Common myeloid progenitor, CD34-positive (primary cell): ENCODE measurements at regions not wholly inside any gene's neighbourhood (a gene's known extent, or its start where the extent isn't known, plus 50 kb on each side); places are given as distances from the start of the nearest gene placed in this dataset.

Experiments used
- CTCF ChIA-PET: fragments of 350-600 bp; sonication (Branson Sonifier 250); formaldehyde crosslinking; loops from one replicate; lab custom pipeline; 2021; ENCODE audit warnings: antibody characterized with exemption; lab: Charles Lee
- POLR2A ChIA-PET: fragments of 350-600 bp; sonication (Branson Sonifier 250); formaldehyde crosslinking; loops from one replicate; lab custom pipeline; 2021; ENCODE audit warnings: antibody characterized with exemption; lab: Charles Lee
- DNase-seq, 3 donors: peaks; one replicate each; pipeline versions ENCODE4 v3.0.0 to v3.0.0-alpha.2; 2013
- H3K27ac ChIP-seq, 2 experiments: 1 replicate in 1 of 2; 2 replicates in 1 of 2; pipeline ENCODE4 v1.7.0; 2013; ENCODE audit warnings: inconsistent platforms in 2 of 2, low read length in 2 of 2, mild to moderate bottlenecking in 2 of 2, low read depth in 1 of 2, moderate library complexity in 1 of 2; ENCODE audit not compliant: severe bottlenecking in 2 of 2, insufficient read depth in 1 of 2, poor library complexity in 1 of 2
- H3K27me3 ChIP-seq, 5 experiments: replicated peaks in 2 of 5; 1 replicate in 3 of 5; 2 replicates in 2 of 5; pipeline versions ENCODE4 v1.6.1 to v1.7.0; 2013; ENCODE audit warnings: low read length in 4 of 5, mild to moderate bottlenecking in 2 of 5, moderate library complexity in 2 of 5, inconsistent platforms in 1 of 5; ENCODE audit not compliant: insufficient read depth in 5 of 5, control insufficient read depth in 4 of 5
- H3K36me3 ChIP-seq, 4 experiments: 1 replicate in 2 of 4; 2 replicates in 2 of 4; pipeline versions ENCODE4 v1.6.1 to v1.7.0; 2013; ENCODE audit warnings: low read length in 3 of 4, control low read depth in 1 of 4, mild to moderate bottlenecking in 1 of 4; ENCODE audit not compliant: control insufficient read depth in 4 of 4, insufficient read depth in 4 of 4
- H3K4me1 ChIP-seq, 4 experiments: 1 replicate in 3 of 4; 2 replicates in 1 of 4; pipeline versions ENCODE4 v1.6.1 to v1.7.1; 2013; ENCODE audit warnings: low read length in 3 of 4, mild to moderate bottlenecking in 3 of 4, control low read depth in 1 of 4, inconsistent platforms in 1 of 4, moderate library complexity in 1 of 4; ENCODE audit not compliant: control insufficient read depth in 4 of 4, insufficient read depth in 4 of 4; ENCODE audit errors: control extremely low read depth in 1 of 4
- H3K4me3 ChIP-seq, 7 experiments: 1 replicate in 4 of 7; 2 replicates in 3 of 7; pipeline versions ENCODE4 v1.5.1 to v1.7.0; 2013; ENCODE audit warnings: mild to moderate bottlenecking in 7 of 7, low read length in 6 of 7, moderate library complexity in 6 of 7, inconsistent platforms in 2 of 7, low read depth in 2 of 7, control low read depth in 1 of 7; ENCODE audit not compliant: insufficient read depth in 4 of 7, control insufficient read depth in 1 of 7; ENCODE audit errors: extremely low read depth in 1 of 7
- H3K9me3 ChIP-seq, 5 experiments: 1 replicate in 4 of 5; 2 replicates in 1 of 5; pipeline versions ENCODE4 v1.6.1 to v1.7.1; 2013; ENCODE audit warnings: low read length in 4 of 5, mild to moderate bottlenecking in 2 of 5, inconsistent platforms in 1 of 5, low read depth in 1 of 5, moderate library complexity in 1 of 5; ENCODE audit not compliant: control insufficient read depth in 4 of 5, insufficient read depth in 2 of 5; ENCODE audit errors: control extremely low read depth in 1 of 5
- WGBS: methylation state at CpG from one replicate; pipeline ENCODE4 v1.1.5; 2013; ENCODE audit not compliant: insufficient coverage; 5-methylcytosine and 5-hydroxymethylcytosine counted together

- no peak overlapping the region for H3K27ac ChIP-seq
- H3K4me3 ChIP-seq = peak overlapping the region; percentile 66 to 88 (median 78)
- 0% methylated on average over 43 of the region's 63 CpGs for WGBS
- CTCF ChIA-PET = interaction anchor here (0.7 to 7.8 kb wide), 26 partner anchors 12 to 1024 kb away, joined by 3 to 56 read pairs (median 4); partner anchors contain the start of gene ZNF438
- H3K4me1 ChIP-seq = peaks cover 0 to 38% (median 32%) of the 10 kb centered on the region in 4 experiments
- peaks cover 0 to 3% (median 0%) of the 10 kb centered on the region in 5 experiments for H3K27me3 ChIP-seq
- DNase-seq = peak; percentile 51 to 73 (median 66)
- H3K36me3 ChIP-seq = no peaks in the 10 kb centered on the region
- POLR2A ChIA-PET = interaction anchor here (0.6 to 1.7 kb wide), 5 partner anchors 24 to 798 kb away, joined by 3 to 5 read pairs (median 3); no protein-coding TSS in a partner anchor
- no peaks in the 10 kb centered on the region for H3K9me3 ChIP-seq
Measured at GRCh38 chr10:30784897-30785605, 155.5 kb upstream of the LYZL2 start.

DNA sequence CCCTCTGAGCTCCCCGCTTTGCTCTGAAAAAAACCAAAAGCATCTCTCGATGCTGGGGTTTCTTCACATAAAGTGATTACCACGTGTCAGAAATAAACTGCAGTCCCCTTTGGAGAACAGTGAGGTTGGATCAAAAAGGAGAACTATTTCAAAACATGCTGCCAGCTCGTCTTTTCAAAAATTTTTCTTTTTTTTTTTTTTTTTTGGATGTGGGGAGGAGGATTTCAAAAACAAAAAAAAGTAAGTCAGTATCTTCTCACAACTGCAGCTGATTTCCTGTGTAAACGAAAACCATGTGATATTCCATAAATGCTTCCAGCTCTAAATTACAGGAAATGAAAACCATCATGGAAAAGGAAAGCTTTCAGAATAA is 155.0 kb upstream of the LYZL2 start:
- ChIA-PET POLR2A (interaction anchor here (0.6 to 1.7 kb wide), 4 partner anchors 24 to 798 kb away, joined by 3 to 5 read pairs (median 4); no protein-coding TSS in a partner anchor), CTCF (interaction anchor here (0.8 to 7.8 kb wide), 25 partner anchors 13 to 1024 kb away, joined by 3 to 56 read pairs (median 4); partner anchors contain the start of gene ZNF438)
- peak; percentile 29 to 71 (median 62) for DNase-seq
- H3K4me3 ChIP-seq = peak overlapping the region; percentile 66 to 88 (median 78)
- peaks cover 0 to 38% (median 32%) of the 10 kb centered on the region in 4 experiments for H3K4me1 ChIP-seq
- no peaks in the 10 kb centered on the region for H3K9me3 ChIP-seq
- no peaks in the 10 kb centered on the region for H3K36me3 ChIP-seq
- 0% methylated on average over 2 of the region's 5 CpGs for WGBS
- H3K27me3 ChIP-seq = peaks cover 0 to 3% (median 0%) of the 10 kb centered on the region in 5 experiments
- no peak overlapping the region for H3K27ac ChIP-seq

DNA sequence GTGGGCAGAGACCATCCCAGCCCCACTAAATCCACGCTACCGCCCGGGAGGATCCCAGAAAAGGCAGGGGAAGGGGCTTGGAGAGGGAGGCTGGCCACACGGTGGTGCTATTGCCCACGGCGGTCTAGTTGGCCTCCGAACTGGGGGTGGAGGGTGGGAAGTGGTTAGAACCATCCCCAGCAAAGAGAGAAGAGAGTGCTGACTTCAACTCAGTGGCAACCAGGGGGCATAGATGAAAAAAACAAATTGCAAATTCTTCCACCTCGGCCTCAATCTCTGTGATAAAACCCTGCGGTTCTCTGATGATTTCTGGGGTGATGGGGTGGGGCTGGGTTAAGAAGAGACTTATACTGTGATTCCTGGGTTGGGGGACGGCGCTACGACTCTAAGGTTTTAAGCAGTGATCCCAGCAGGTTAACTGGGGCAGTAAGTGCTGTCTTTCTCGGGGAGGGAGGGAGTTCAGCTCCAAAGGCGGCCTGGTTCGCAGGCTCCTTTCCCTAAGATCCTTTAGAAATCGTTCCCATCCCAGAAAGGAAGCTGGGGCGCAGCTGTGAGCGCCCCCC is 154.5 kb upstream of the LYZL2 start:
- Histone ChIP-seq H3K27ac (no peak overlapping the region), H3K36me3 (no peaks in the 10 kb centered on the region), H3K4me1 (peaks cover 0 to 38% (median 32%) of the 10 kb centered on the region in 4 experiments), H3K27me3 (peaks cover 0 to 8% (median 0%) of the 10 kb centered on the region in 5 experiments), H3K9me3 (no peaks in the 10 kb centered on the region), H3K4me3 (peak overlapping the region in 6 of 7 experiments; percentile 51 to 87 (median 62))
- 0% methylated on average over 12 of the region's 18 CpGs for WGBS
- ChIA-PET CTCF (interaction anchor here (0.8 to 7.8 kb wide), 34 partner anchors 10 to 1027 kb away, joined by 3 to 56 read pairs (median 4); partner anchors contain the start of gene ZNF438), POLR2A (interaction anchor here (0.7 to 1.7 kb wide), 2 partner anchors 241 to 799 kb away, joined by 4 to 5 read pairs; no protein-coding TSS in a partner anchor)
- peak; percentile 84 to 90 (median 88) for DNase-seq

DNA sequence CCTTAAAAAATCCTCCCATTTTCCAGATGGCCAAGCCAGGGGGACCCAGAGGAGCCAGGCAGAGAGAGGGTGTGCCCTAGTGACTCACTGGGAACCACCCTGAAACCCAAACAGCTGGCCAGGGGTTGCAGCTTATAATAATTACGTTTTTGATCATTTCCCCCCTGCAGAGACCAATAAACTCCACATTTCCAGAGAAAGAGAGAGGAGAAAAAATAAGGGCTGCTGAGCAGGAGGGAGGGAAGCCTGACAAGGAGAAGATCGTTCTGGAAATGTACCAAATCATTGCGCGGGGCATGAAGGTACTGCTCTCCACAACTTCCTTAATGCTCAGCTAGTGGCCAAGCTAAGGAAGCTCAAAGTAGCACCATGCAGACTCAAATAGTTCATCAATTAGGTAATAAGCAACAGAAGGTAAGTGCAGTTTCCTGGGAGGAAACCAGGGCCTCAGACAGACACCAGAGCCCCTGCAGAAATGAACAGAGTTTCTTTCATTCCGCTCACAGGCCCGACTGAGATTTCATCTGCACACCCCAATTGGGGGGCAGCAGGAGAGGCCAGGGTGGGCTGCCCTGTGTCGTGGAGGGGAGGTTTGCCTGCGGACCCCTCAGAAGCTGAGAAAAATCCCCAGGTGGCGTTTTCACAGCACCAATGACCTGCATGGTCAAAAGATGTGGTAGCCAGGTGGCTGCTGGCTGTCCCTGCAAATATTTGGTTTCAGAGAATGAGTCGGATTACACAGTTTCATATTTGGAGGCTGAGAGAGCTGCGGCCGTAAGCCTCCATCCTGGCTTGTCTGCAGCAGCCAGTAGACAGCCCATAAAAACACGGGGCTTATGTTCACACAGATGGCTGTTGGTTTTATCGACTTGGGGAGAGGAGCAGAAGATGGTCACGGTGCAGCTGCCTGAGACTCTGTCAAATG is 153.2 kb upstream of the LYZL2 start:
- peaks cover 0 to 38% (median 32%) of the 10 kb centered on the region in 4 experiments for H3K4me1 ChIP-seq
- peaks cover 0 to under 1% (median 0%) of the 10 kb centered on the region in 5 experiments for H3K9me3 ChIP-seq
- peak; percentile 34 to 81 (median 72) for DNase-seq
- ChIA-PET POLR2A (interaction anchor here (0.6 to 1.5 kb wide), 2 partner anchors 249 to 360 kb away, joined by 3 to 4 read pairs; partner anchors contain the start of gene ZNF438), CTCF (interaction anchor here (1.0 to 7.8 kb wide), 27 partner anchors 8 to 1427 kb away, joined by 3 to 56 read pairs (median 4); no protein-coding TSS in a partner anchor)
- 39% methylated on average over 13 of the region's 15 CpGs for WGBS
- H3K4me3 ChIP-seq = no peak overlapping the region
- no peaks in the 10 kb centered on the region for H3K36me3 ChIP-seq
- H3K27me3 ChIP-seq = peaks cover 0 to 8% (median 0%) of the 10 kb centered on the region in 5 experiments
- no peak overlapping the region for H3K27ac ChIP-seq

- CTCF ChIA-PET = interaction anchor here (1.0 to 7.8 kb wide), 12 partner anchors 12 to 1026 kb away, joined by 3 to 56 read pairs (median 4); no protein-coding TSS in a partner anchor
- DNase-seq = no peak
- Histone ChIP-seq H3K36me3 (no peaks in the 10 kb centered on the region), H3K4me1 (peaks cover 0 to 38% (median 32%) of the 10 kb centered on the region in 4 experiments), H3K27me3 (peaks cover 0 to 8% (median 0%) of the 10 kb centered on the region in 5 experiments), H3K4me3 (no peak overlapping the region), H3K27ac (no peak overlapping the region), H3K9me3 (peaks cover 0 to 3% (median 0%) of the 10 kb centered on the region in 5 experiments)
- 100% methylated on average over 1 of the region's 7 CpGs for WGBS
- POLR2A ChIA-PET = interaction anchor here (1.5 kb wide), 1 partner anchor 250 kb away, joined by 4 read pairs; the partner anchor contains the start of gene ZNF438
Measured at GRCh38 chr10:30782157-30782536, 152.6 kb upstream of the LYZL2 start.

- Histone ChIP-seq H3K9me3 (peaks cover 0 to 3% (median 0%) of the 10 kb centered on the region in 5 experiments), H3K36me3 (no peaks in the 10 kb centered on the region), H3K4me1 (peaks cover 0 to 38% (median 32%) of the 10 kb centered on the region in 4 experiments), H3K27me3 (peaks cover 0 to 8% (median 0%) of the 10 kb centered on the region in 5 experiments), H3K4me3 (no peak overlapping the region), H3K27ac (no peak overlapping the region)
- no peak for DNase-seq
- ChIA-PET POLR2A (no interaction called here), CTCF (interaction anchor here (1.0 to 7.8 kb wide), 11 partner anchors 10 to 1026 kb away, joined by 3 to 56 read pairs (median 4); no protein-coding TSS in a partner anchor)
- 99% methylated on average over 11 of the region's 12 CpGs for WGBS
Measured at GRCh38 chr10:30781670-30782121, 152.1 kb upstream of the LYZL2 start.
